ENCODE measurements at regions not wholly inside any gene's neighbourhood (a gene's known extent, or its start where the extent isn't known, plus 50 kb on each side); places are given as distances from the start of the nearest gene placed in this dataset.

- TF ChIP-seq CTCF (IDR thresholded peaks at IDR 0.05; ENCODE audit: low read depth, low read length, missing input control), result no peak
- TF ChIP-seq TAF1 (conservative IDR thresholded peaks at IDR 0.05), result no peak
- no peak for TF ChIP-seq RAD21 (IDR thresholded peaks at IDR 0.05)
These were observed 339.8 kb upstream of the EPHA7 start for GRCh38 chr6:93759190-93759589.
